PC-9 (cell line): ENCODE measurements at regions not wholly inside any gene's neighbourhood (a gene's known extent, or its start where the extent isn't known, plus 50 kb on each side); places are given as distances from the start of the nearest gene placed in this dataset.
A peak's percentile ranks its signal among the peaks of the same experiment; 100 is the strongest.

Source experiments
- BruUV-seq: library from RNA; stranded (reverse); fragments of 400-500 nt; replicated peaks from 2 replicates; lab custom pipeline; 2021; lab: Mats Ljungman, UMichigan
- CTCF ChIA-PET: fragments of 300-600 bp; sonication (Branson Sonifier 250); formaldehyde crosslinking; loops from one replicate; lab custom pipeline; 2022; ENCODE audit warnings: antibody characterized with exemption; lab: Charles Lee
- POLR2A ChIA-PET: fragments of 300-600 bp; sonication (Branson Sonifier 250); formaldehyde crosslinking; loops from one replicate; lab custom pipeline; 2022; ENCODE audit warnings: antibody characterized with exemption; ENCODE audit not compliant: unreplicated experiment; lab: Charles Lee
- DNase-seq, 2 experiments: peaks; one replicate each; pipeline versions ENCODE4 v3.0.0 to v3.0.0-alpha.2; 2015 to 2022; ENCODE audit warnings: mixed read lengths in 1 of 2
- H2AFZ ChIP-seq: fragments of 200-600 bp; sonication (generic); 2 replicates; pipeline ENCODE4 v1.8.1; 2017; ENCODE audit warnings: antibody characterized with exemption
- H3F3A ChIP-seq: fragments of 200-600 bp; sonication (generic); 2 replicates; pipeline ENCODE4 v1.8.1; 2017; ENCODE audit warnings: antibody characterized with exemption, mild to moderate bottlenecking, low read depth; ENCODE audit not compliant: insufficient read depth
- H3K27ac ChIP-seq: fragments of 200-600 bp; sonication (generic); 2 replicates; pipeline ENCODE4 v1.6.1; 2016; ENCODE audit warnings: mixed run types
- H3K27me3 ChIP-seq: fragments of 200-600 bp; sonication (generic); 2 replicates; pipeline ENCODE4 v1.6.1; 2016; ENCODE audit warnings: low read depth, mixed run types; ENCODE audit not compliant: insufficient read depth
- H3K36me3 ChIP-seq: fragments of 200-600 bp; sonication (generic); 2 replicates; pipeline ENCODE4 v1.6.1; 2016; ENCODE audit warnings: low read depth, mixed run types
- H3K4me1 ChIP-seq: fragments of 200-600 bp; sonication (generic); replicated peaks from 2 replicates; pipeline ENCODE4 v1.6.1; 2016; ENCODE audit warnings: mixed run types; ENCODE audit not compliant: insufficient read depth
- H3K4me2 ChIP-seq: fragments of 200-600 bp; sonication (generic); 2 replicates; pipeline ENCODE4 v1.6.1; 2017; ENCODE audit warnings: mixed run types
- H3K4me3 ChIP-seq: fragments of 200-600 bp; sonication (generic); 2 replicates; pipeline ENCODE4 v1.6.1; 2016; ENCODE audit warnings: mixed run types
- H3K79me2 ChIP-seq: fragments of 200-600 bp; sonication (generic); 2 replicates; pipeline ENCODE4 v1.6.1; 2017; ENCODE audit warnings: low read depth, mixed run types
- H3K9me2 ChIP-seq: fragments of 200-600 bp; sonication (generic); 2 replicates; pipeline ENCODE4 v1.8.1; 2017; ENCODE audit warnings: mild to moderate bottlenecking; ENCODE audit not compliant: insufficient read depth
- H3K9me3 ChIP-seq: fragments of 200-600 bp; sonication (generic); 2 replicates; pipeline ENCODE4 v1.8.1; 2016; ENCODE audit warnings: low read depth; ENCODE audit not compliant: insufficient read depth
- H4K20me1 ChIP-seq: fragments of 200-600 bp; sonication (generic); 2 replicates; pipeline ENCODE4 v1.8.1; 2017; ENCODE audit not compliant: insufficient read depth
- CTCF ChIP-seq: fragments of 200-600 bp; sonication (generic); conservative IDR thresholded peaks from 2 replicates; pipeline ENCODE4 v1.6.1; 2017; ENCODE audit warnings: mixed run types, antibody characterized with exemption, mild to moderate bottlenecking, moderate library complexity
- EZH2 ChIP-seq: fragments of 200-600 bp; sonication (generic); IDR thresholded peaks from 2 replicates; pipeline ENCODE4 v1.8.0; 2017; ENCODE audit warnings: antibody characterized with exemption, low read depth
- intact Hi-C: fragments of 100-400 bp; cut with micrococcal nuclease; formaldehyde crosslinking; loops from one replicate; pipeline ENCODE4 v1.10.0; 2022; ENCODE audit not compliant: unreplicated experiment

- no peak overlapping the region for H3K4me2 ChIP-seq
- no TSS peak for BruUV-seq
- H3K9me3 ChIP-seq: no peaks in the 10 kb centered on the region; the same call in 1 of the 2 replicates
- H3K27ac ChIP-seq: no peak overlapping the region
- ChIA-PET POLR2A (no interaction called here), CTCF (no interaction called here)
- DNase-seq: no peak
- no peak overlapping the region for H3K4me3 ChIP-seq
- H3K27me3 ChIP-seq: no peaks in the 10 kb centered on the region
- peaks cover 52% of the 10 kb centered on the region for H3K4me1 ChIP-seq
- no peaks in the 10 kb centered on the region for H3K79me2 ChIP-seq
- intact Hi-C loops: no loop called here
- peaks cover 35% of the 10 kb centered on the region for H3F3A ChIP-seq
- no peak overlapping the region for H2AFZ ChIP-seq
- TF ChIP-seq CTCF: no peak
- TF ChIP-seq EZH2: no peak
- H4K20me1 ChIP-seq: no peaks in the 10 kb centered on the region
- no peaks in the 10 kb centered on the region for H3K36me3 ChIP-seq
- no peaks in the 10 kb centered on the region for H3K9me2 ChIP-seq
These were observed 140.0 kb upstream of the UBE2E1 start for GRCh38 chr3:23665741-23666140.

GRCh38 chr3:23666818-23667217 lies 138.9 kb upstream of the UBE2E1 start:
- H4K20me1 ChIP-seq: no peaks in the 10 kb centered on the region
- ChIA-PET CTCF (no interaction called here), POLR2A (interaction anchor here (0.6 kb wide), 1 partner anchor 37 kb away, joined by 3 read pairs; no protein-coding TSS in a partner anchor)
- no TSS peak for BruUV-seq
- H3F3A ChIP-seq: peaks cover 40% of the 10 kb centered on the region
- no peak overlapping the region for H3K4me3 ChIP-seq
- 0 out of 2 replicates have a peak overlapping the region, but pooled peaks have one; percentile 54 for H3K4me2 ChIP-seq
- no peak for DNase-seq
- H3K4me1 ChIP-seq: peaks cover 63% of the 10 kb centered on the region
- intact Hi-C loops: no loop called here
- H3K27me3 ChIP-seq: no peaks in the 10 kb centered on the region
- H3K9me3 ChIP-seq: no peaks in the 10 kb centered on the region
- H3K79me2 ChIP-seq: no peaks in the 10 kb centered on the region
- H3K27ac ChIP-seq: no peak overlapping the region
- TF ChIP-seq EZH2 (no peak), CTCF (no peak)
- H3K36me3 ChIP-seq: no peaks in the 10 kb centered on the region
- H2AFZ ChIP-seq: no peak overlapping the region
- no peaks in the 10 kb centered on the region for H3K9me2 ChIP-seq

- H3K79me2 ChIP-seq: no peaks in the 10 kb centered on the region
- H3K4me2 ChIP-seq: peak overlapping the region; percentile 54
- H3K9me3 ChIP-seq: no peaks in the 10 kb centered on the region
- ChIA-PET CTCF (interaction anchor here (0.6 to 0.9 kb wide), 2 partner anchors 15 to 37 kb away, joined by 3 to 7 read pairs; no protein-coding TSS in a partner anchor), POLR2A (interaction anchor here (0.5 to 1.3 kb wide), 2 partner anchors 10 to 59 kb away, joined by 5 to 7 read pairs; no protein-coding TSS in a partner anchor)
- BruUV-seq: no TSS peak
- no peaks in the 10 kb centered on the region for H3K36me3 ChIP-seq
- peak in 1 of 2 experiments; percentile 73 for DNase-seq
- no peak overlapping the region for H3K4me3 ChIP-seq
- intact Hi-C loops: no loop called here
- H3K4me1 ChIP-seq: peaks cover 72% of the 10 kb centered on the region
- H4K20me1 ChIP-seq: no peaks in the 10 kb centered on the region
- peaks cover 44% of the 10 kb centered on the region for H3F3A ChIP-seq
- no peaks in the 10 kb centered on the region for H3K9me2 ChIP-seq
- H3K27ac ChIP-seq: peak overlapping the region; percentile 86
- no peak for TF ChIP-seq CTCF
- TF ChIP-seq EZH2: no peak
- 0 out of 2 replicates have a peak overlapping the region, but pooled peaks have one; percentile 37 for H2AFZ ChIP-seq
- no peaks in the 10 kb centered on the region for H3K27me3 ChIP-seq
These were observed 138.0 kb upstream of the UBE2E1 start for GRCh38 chr3:23667536-23668429.
